ENCODE measurements at regions not wholly inside any gene's neighbourhood (a gene's known extent, or its start where the extent isn't known, plus 50 kb on each side); places are given as distances from the start of the nearest gene placed in this dataset.

DNA sequence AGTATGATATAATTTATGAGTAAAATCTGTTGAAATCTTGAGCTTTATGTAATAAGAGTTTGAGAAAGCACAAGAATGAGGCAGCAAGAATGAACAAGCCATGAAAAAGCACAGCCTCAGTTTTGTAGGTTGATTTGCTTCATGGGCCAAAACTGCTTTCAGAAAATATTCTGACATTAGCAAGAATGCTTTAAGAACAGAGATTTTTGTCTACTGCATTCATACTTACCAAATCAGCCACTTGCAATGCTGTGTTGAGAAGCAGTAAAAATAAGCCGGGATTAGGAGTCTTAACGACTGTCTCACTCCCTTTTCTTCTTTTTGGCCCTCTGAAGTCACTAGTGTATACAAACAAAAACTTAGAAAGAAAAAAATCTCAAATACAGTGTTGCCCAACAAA, 114.5 kb downstream of the POSTN start:
- BruUV-seq (replicated peaks): no TSS peak
- Histone ChIP-seq H3K4me3 (replicated peaks in 1 of 2; ENCODE audit: low read depth in 1 of 2, low read length in 2 of 2) (no peak overlapping the region), H3K27me3 (ENCODE audit: insufficient read depth, low read length) (no peaks in the 10 kb centered on the region), H3K9me3 (ENCODE audit: control insufficient read depth in 1 of 2, insufficient read depth in 1 of 2, low read depth in 1 of 2, low read length in 2 of 2) (peaks cover 12 to 33% of the 10 kb centered on the region in 2 experiments; a peak in 2 of 4 replicates), H3K36me3 (ENCODE audit: control insufficient read depth in 1 of 2, insufficient read depth in 2 of 2, low read length in 2 of 2) (no peaks in the 10 kb centered on the region), H3K9me2 (ENCODE audit: insufficient read depth) (no peaks in the 10 kb centered on the region), H3K4me2 (ENCODE audit: low read length) (no peak overlapping the region), H3K27ac (ENCODE audit: low read depth, low read length) (no peak overlapping the region), H4K20me1 (ENCODE audit: insufficient read depth) (no peaks in the 10 kb centered on the region), H3K4me1 (ENCODE audit: control insufficient read depth in 1 of 2, insufficient read depth in 2 of 2, low read length in 2 of 2) (no peaks in the 10 kb centered on the region), H3K79me2 (ENCODE audit: insufficient read depth, low read length) (no peaks in the 10 kb centered on the region), H3K9ac (ENCODE audit: low read length) (no peak overlapping the region), H2AFZ (ENCODE audit: low read depth, low read length, poor library complexity, severe bottlenecking) (no peak overlapping the region)
- RAD21 ChIA-PET (ENCODE audit: low non-redundant PET in 1 of 2, low total read pairs in 2 of 2, uncharacterized antibody in 2 of 2, unreplicated experiment in 2 of 2): no interaction called here
- TF ChIP-seq EZH2phosphoT487 (IDR thresholded peaks at IDR 0.05; ENCODE audit: borderline replicate concordance) (no peak), SP1 (IDR thresholded peaks at IDR 0.05; ENCODE audit: low read depth) (no peak), EGR1 (IDR thresholded peaks at IDR 0.05; ENCODE audit: low read depth) (no peak), ELF1 (IDR thresholded peaks at IDR 0.05; ENCODE audit: borderline replicate concordance, low read depth) (no peak), CEBPB (IDR thresholded peaks at IDR 0.05; ENCODE audit: low read depth) (no peak), SIN3A (IDR thresholded peaks at IDR 0.05; ENCODE audit: low read depth) (no peak), ZFX (IDR thresholded peaks at IDR 0.05) (no peak), EZH2 (IDR thresholded peaks at IDR 0.05) (no peak), CBX3 (IDR thresholded peaks at IDR 0.05; ENCODE audit: low read depth) (no peak), TCF7L2 (IDR thresholded peaks at IDR 0.05; ENCODE audit: borderline replicate concordance, extremely low read depth, insufficient read depth, insufficient read length) (no peak), SRF (IDR thresholded peaks at IDR 0.05; ENCODE audit: low read depth) (no peak), RAD21 (IDR thresholded peaks at IDR 0.05; ENCODE audit: low read depth) (no peak), POLR2AphosphoS5 (IDR thresholded peaks at IDR 0.05; ENCODE audit: low read depth, low read length) (no peak)
- TF ChIP-seq, protein P1, sequence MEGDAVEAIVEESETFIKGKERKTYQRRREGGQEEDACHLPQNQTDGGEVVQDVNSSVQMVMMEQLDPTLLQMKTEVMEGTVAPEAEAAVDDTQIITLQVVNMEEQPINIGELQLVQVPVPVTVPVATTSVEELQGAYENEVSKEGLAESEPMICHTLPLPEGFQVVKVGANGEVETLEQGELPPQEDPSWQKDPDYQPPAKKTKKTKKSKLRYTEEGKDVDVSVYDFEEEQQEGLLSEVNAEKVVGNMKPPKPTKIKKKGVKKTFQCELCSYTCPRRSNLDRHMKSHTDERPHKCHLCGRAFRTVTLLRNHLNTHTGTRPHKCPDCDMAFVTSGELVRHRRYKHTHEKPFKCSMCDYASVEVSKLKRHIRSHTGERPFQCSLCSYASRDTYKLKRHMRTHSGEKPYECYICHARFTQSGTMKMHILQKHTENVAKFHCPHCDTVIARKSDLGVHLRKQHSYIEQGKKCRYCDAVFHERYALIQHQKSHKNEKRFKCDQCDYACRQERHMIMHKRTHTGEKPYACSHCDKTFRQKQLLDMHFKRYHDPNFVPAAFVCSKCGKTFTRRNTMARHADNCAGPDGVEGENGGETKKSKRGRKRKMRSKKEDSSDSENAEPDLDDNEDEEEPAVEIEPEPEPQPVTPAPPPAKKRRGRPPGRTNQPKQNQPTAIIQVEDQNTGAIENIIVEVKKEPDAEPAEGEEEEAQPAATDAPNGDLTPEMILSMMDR (IDR thresholded peaks at IDR 0.05 in 2 of 3, conservative IDR thresholded peaks at IDR 0.05 in 1 of 3; ENCODE audit: borderline replicate concordance in 1 of 3, insufficient read depth in 1 of 3, low read depth in 2 of 3, low read length in 2 of 3): no peak
- TF ChIP-seq, protein P2, sequence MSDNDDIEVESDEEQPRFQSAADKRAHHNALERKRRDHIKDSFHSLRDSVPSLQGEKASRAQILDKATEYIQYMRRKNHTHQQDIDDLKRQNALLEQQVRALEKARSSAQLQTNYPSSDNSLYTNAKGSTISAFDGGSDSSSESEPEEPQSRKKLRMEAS (IDR thresholded peaks at IDR 0.05): no peak
- TF ChIP-seq, protein P3, sequence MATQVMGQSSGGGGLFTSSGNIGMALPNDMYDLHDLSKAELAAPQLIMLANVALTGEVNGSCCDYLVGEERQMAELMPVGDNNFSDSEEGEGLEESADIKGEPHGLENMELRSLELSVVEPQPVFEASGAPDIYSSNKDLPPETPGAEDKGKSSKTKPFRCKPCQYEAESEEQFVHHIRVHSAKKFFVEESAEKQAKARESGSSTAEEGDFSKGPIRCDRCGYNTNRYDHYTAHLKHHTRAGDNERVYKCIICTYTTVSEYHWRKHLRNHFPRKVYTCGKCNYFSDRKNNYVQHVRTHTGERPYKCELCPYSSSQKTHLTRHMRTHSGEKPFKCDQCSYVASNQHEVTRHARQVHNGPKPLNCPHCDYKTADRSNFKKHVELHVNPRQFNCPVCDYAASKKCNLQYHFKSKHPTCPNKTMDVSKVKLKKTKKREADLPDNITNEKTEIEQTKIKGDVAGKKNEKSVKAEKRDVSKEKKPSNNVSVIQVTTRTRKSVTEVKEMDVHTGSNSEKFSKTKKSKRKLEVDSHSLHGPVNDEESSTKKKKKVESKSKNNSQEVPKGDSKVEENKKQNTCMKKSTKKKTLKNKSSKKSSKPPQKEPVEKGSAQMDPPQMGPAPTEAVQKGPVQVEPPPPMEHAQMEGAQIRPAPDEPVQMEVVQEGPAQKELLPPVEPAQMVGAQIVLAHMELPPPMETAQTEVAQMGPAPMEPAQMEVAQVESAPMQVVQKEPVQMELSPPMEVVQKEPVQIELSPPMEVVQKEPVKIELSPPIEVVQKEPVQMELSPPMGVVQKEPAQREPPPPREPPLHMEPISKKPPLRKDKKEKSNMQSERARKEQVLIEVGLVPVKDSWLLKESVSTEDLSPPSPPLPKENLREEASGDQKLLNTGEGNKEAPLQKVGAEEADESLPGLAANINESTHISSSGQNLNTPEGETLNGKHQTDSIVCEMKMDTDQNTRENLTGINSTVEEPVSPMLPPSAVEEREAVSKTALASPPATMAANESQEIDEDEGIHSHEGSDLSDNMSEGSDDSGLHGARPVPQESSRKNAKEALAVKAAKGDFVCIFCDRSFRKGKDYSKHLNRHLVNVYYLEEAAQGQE (IDR thresholded peaks at IDR 0.05; ENCODE audit: low read depth): no peak
- TF ChIP-seq, protein P4, sequence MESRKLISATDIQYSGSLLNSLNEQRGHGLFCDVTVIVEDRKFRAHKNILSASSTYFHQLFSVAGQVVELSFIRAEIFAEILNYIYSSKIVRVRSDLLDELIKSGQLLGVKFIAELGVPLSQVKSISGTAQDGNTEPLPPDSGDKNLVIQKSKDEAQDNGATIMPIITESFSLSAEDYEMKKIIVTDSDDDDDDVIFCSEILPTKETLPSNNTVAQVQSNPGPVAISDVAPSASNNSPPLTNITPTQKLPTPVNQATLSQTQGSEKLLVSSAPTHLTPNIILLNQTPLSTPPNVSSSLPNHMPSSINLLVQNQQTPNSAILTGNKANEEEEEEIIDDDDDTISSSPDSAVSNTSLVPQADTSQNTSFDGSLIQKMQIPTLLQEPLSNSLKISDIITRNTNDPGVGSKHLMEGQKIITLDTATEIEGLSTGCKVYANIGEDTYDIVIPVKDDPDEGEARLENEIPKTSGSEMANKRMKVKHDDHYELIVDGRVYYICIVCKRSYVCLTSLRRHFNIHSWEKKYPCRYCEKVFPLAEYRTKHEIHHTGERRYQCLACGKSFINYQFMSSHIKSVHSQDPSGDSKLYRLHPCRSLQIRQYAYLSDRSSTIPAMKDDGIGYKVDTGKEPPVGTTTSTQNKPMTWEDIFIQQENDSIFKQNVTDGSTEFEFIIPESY (IDR thresholded peaks at IDR 0.05; ENCODE audit: extremely low read depth, insufficient replicate concordance, low read length): no peak
- TF ChIP-seq, protein P5, sequence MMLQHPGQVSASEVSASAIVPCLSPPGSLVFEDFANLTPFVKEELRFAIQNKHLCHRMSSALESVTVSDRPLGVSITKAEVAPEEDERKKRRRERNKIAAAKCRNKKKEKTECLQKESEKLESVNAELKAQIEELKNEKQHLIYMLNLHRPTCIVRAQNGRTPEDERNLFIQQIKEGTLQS (IDR thresholded peaks at IDR 0.05): no peak
- intact Hi-C loops (cut with micrococcal nuclease): no loop called here
- CTCF ChIA-PET: no interaction called here
- DNase-seq (ENCODE audit: low read depth, low spot score): no peak
- POLR2A ChIA-PET: no interaction called here
- no peak for ATAC-seq

Data from HCT116 (cell line).